Body of pancreas (tissue), 4 donors: ENCODE measurements at regions not wholly inside any gene's neighbourhood (a gene's known extent, or its start where the extent isn't known, plus 50 kb on each side); places are given as distances from the start of the nearest gene placed in this dataset.
A peak's percentile ranks its signal among the peaks of the same experiment; 100 is the strongest.

Experiments
- ATAC-seq: fragments of 150-250 bp; one replicate; pipeline ENCODE4 v1.9.1; 2016
- DNase-seq, 4 donors: peaks; one replicate each; pipeline ENCODE4 v3.0.0-alpha.2; 2019
- H3K27ac ChIP-seq, 4 donors: fragments of 200-600 bp; sonication (generic); 1 replicate in 3 of 4; 2 replicates in 1 of 4; pipeline versions ENCODE4 v1.5.1 to v1.6.1; 2016 to 2019; ENCODE audit warnings: mild to moderate bottlenecking in 1 of 4, mixed read lengths in 1 of 4, moderate library complexity in 1 of 4
- H3K27me3 ChIP-seq, 2 donors: fragments of 200-600 bp; sonication (generic); one replicate each; pipeline ENCODE4 v1.6.0; 2016; ENCODE audit warnings: mild to moderate bottlenecking in 1 of 2
- H3K36me3 ChIP-seq, 2 donors: fragments of 200-600 bp; sonication (generic); replicated peaks in 1 of 2; 2 replicates each; pipeline ENCODE4 v1.5.1; 2016; ENCODE audit warnings: low read depth in 2 of 2; ENCODE audit not compliant: insufficient read depth in 1 of 2
- H3K4me1 ChIP-seq: fragments of 200-600 bp; sonication (generic); one replicate; pipeline ENCODE4 v1.6.0; 2016
- H3K4me3 ChIP-seq, 2 donors: fragments of 200-600 bp; sonication (generic); 1 replicate in 1 of 2; 2 replicates in 1 of 2; pipeline ENCODE4 v1.5.1; 2016 to 2019
- H3K9me3 ChIP-seq, 3 donors: fragments of 200-600 bp; sonication (generic); 1 replicate in 2 of 3; 2 replicates in 1 of 3; pipeline ENCODE4 v1.5.1; 2016
- CTCF ChIP-seq, 7 experiments: fragments of 450-650 bp in 4 of 7; fragments of 200-600 bp in 3 of 7; sonication (generic) in 3 of 7; IDR thresholded peaks; one replicate each; pipeline ENCODE4 v1.5.1; 2016 to 2019; ENCODE audit warnings: antibody characterized with exemption in 7 of 7
- POLR2A ChIP-seq, 3 donors: fragments of 450-650 bp; IDR thresholded peaks; one replicate each; pipeline ENCODE4 v1.6.1; 2016; ENCODE audit warnings: antibody characterized with exemption in 3 of 3, mild to moderate bottlenecking in 2 of 3
- WGBS, 2 donors: methylation state at CpG; one replicate each; pipeline ENCODE4 v1.1.5; 2017; 5-methylcytosine and 5-hydroxymethylcytosine counted together
- intact Hi-C: fragments of 100-400 bp; cut with DNase I; formaldehyde crosslinking; loops from one replicate; pipeline ENCODE4 v1.15.1; 2023

- H3K36me3 ChIP-seq, result no peaks in the 10 kb centered on the region
- no peak for ATAC-seq
- DNase-seq, result no peak
- H3K27ac ChIP-seq, result no peak overlapping the region
- H3K4me1 ChIP-seq, result no peaks in the 10 kb centered on the region
- H3K27me3 ChIP-seq, result no peaks in the 10 kb centered on the region
- intact Hi-C loops, result no loop called here
- TF ChIP-seq CTCF (IDR thresholded peaks at IDR 0.05) (no peak), POLR2A (IDR thresholded peaks at IDR 0.05) (no peak)
- WGBS, 2 donors, result 89 to 95% methylated on average over 6 of the region's 6 CpGs
- H3K9me3 ChIP-seq, result no peaks in the 10 kb centered on the region
- H3K4me3 ChIP-seq, result no peak overlapping the region
These were observed 271.4 kb downstream of the ENC1 start for GRCh38 chr5:74369173-74369572.

- Histone ChIP-seq H3K27me3 (no peaks in the 10 kb centered on the region), H3K36me3 (no peaks in the 10 kb centered on the region), H3K9me3 (no peaks in the 10 kb centered on the region), H3K4me1 (no peaks in the 10 kb centered on the region), H3K4me3 (no peak overlapping the region), H3K27ac (no peak overlapping the region)
- 78 to 94% methylated on average over 4 of the region's 4 CpGs for WGBS, 2 donors
- intact Hi-C loops, result no loop called here
- peak in 1 of 4 donors; percentile 10 for DNase-seq
- no peak for ATAC-seq
- TF ChIP-seq CTCF (IDR thresholded peaks at IDR 0.05) (no peak), POLR2A (IDR thresholded peaks at IDR 0.05) (no peak)
These were observed 272.6 kb downstream of the ENC1 start for GRCh38 chr5:74367934-74368333.

- H3K4me1 ChIP-seq, result no peaks in the 10 kb centered on the region
- intact Hi-C loops, result no loop called here
- peak; percentile 21 for ATAC-seq
- DNase-seq, result peak in 1 of 4 donors; percentile 21
- H3K4me3 ChIP-seq, result no peak overlapping the region
- H3K36me3 ChIP-seq, result no peaks in the 10 kb centered on the region
- no peak overlapping the region for H3K27ac ChIP-seq
- TF ChIP-seq POLR2A (IDR thresholded peaks at IDR 0.05), result no peak
- TF ChIP-seq CTCF (IDR thresholded peaks at IDR 0.05), result no peak
- no peaks in the 10 kb centered on the region for H3K9me3 ChIP-seq
- WGBS, 2 donors, result 62 to 81% methylated on average over 2 to 4 of the region's 4 CpGs
- H3K27me3 ChIP-seq, result no peaks in the 10 kb centered on the region
These were observed 273.2 kb downstream of the ENC1 start for GRCh38 chr5:74367241-74367733.

- Histone ChIP-seq H3K36me3 (no peaks in the 10 kb centered on the region), H3K27me3 (no peaks in the 10 kb centered on the region), H3K9me3 (no peaks in the 10 kb centered on the region), H3K4me3 (no peak overlapping the region), H3K27ac (no peak overlapping the region), H3K4me1 (peaks cover 10% of the 10 kb centered on the region)
- WGBS, 2 donors, result 93 to 100% methylated on average over 1 of the region's 1 CpG
- no peak for DNase-seq
- intact Hi-C loops, result no loop called here
- ATAC-seq, result no peak
- TF ChIP-seq POLR2A (IDR thresholded peaks at IDR 0.05) (no peak), CTCF (IDR thresholded peaks at IDR 0.05) (no peak)
These were observed 274.8 kb downstream of the ENC1 start for GRCh38 chr5:74365723-74366122.

GRCh38 chr5:74364507-74364906 lies 276.0 kb downstream of the ENC1 start:
- no peak for ATAC-seq
- WGBS, 2 donors, result 97 to 100% methylated on average over 4 of the region's 4 CpGs
- H3K27me3 ChIP-seq, result no peaks in the 10 kb centered on the region
- peaks cover 10% of the 10 kb centered on the region for H3K4me1 ChIP-seq
- TF ChIP-seq POLR2A (IDR thresholded peaks at IDR 0.05) (no peak), CTCF (IDR thresholded peaks at IDR 0.05) (no peak)
- H3K9me3 ChIP-seq, result no peaks in the 10 kb centered on the region
- no peak overlapping the region for H3K4me3 ChIP-seq
- intact Hi-C loops, result no loop called here
- DNase-seq, result no peak
- H3K27ac ChIP-seq, result no peak overlapping the region
- H3K36me3 ChIP-seq, result no peaks in the 10 kb centered on the region
